OCI-LY3 (cell line): ENCODE measurements at regions not wholly inside any gene's neighbourhood (a gene's known extent, or its start where the extent isn't known, plus 50 kb on each side); places are given as distances from the start of the nearest gene placed in this dataset.

Source experiments
- EZH2phosphoT487 ChIP-seq: fragments of 200-600 bp; shearing (Covaris generic); IDR thresholded peaks from 2 replicates; pipeline ENCODE4 v1.6.1; 2018; ENCODE audit warnings: antibody characterized with exemption, mixed run types, low read depth
- TF ChIP-seq, protein P1 (sequence below): fragments of 200-600, 300-600 bp; sonication (generic); IDR thresholded peaks from 2 replicates; pipeline ENCODE4 v1.5.1; 2014; ENCODE audit warnings: antibody characterized with exemption, low read length, low read depth

DNA sequence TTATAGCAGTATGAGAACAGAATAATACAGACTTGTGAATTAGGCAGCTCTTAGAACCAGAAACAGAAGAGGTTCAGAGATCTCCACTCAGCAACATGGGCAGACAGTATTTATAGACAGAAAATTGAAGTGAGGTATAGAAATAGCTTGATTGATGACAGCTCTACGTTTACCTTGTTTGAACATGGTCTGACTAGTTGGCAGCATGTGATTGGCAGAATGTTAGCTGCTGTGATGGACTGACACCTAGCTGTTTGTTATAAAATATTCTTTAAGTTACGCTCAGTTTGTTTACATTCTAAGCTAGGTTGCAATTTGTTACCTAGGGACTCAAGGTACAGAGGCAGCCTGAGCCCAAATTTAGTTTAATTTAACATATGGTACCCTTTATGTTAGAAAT lies 73.7 kb upstream of the TMEM229A start:
- TF ChIP-seq, protein P1, sequence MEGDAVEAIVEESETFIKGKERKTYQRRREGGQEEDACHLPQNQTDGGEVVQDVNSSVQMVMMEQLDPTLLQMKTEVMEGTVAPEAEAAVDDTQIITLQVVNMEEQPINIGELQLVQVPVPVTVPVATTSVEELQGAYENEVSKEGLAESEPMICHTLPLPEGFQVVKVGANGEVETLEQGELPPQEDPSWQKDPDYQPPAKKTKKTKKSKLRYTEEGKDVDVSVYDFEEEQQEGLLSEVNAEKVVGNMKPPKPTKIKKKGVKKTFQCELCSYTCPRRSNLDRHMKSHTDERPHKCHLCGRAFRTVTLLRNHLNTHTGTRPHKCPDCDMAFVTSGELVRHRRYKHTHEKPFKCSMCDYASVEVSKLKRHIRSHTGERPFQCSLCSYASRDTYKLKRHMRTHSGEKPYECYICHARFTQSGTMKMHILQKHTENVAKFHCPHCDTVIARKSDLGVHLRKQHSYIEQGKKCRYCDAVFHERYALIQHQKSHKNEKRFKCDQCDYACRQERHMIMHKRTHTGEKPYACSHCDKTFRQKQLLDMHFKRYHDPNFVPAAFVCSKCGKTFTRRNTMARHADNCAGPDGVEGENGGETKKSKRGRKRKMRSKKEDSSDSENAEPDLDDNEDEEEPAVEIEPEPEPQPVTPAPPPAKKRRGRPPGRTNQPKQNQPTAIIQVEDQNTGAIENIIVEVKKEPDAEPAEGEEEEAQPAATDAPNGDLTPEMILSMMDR = no peak
- TF ChIP-seq EZH2phosphoT487 = no peak
